Esophagus muscularis mucosa (tissue), 4 donors: ENCODE measurements at regions not wholly inside any gene's neighbourhood (a gene's known extent, or its start where the extent isn't known, plus 50 kb on each side); places are given as distances from the start of the nearest gene placed in this dataset.

Experiments
- DNase-seq: peaks from one replicate; pipeline ENCODE4 v3.0.0-alpha.2; 2017; ENCODE audit errors: extremely low spot score
- H3K27ac ChIP-seq, 4 donors: fragments of 200-600 bp; sonication (generic); replicated peaks in 1 of 4; 1 replicate in 3 of 4; 2 replicates in 1 of 4; pipeline ENCODE4 v1.5.1; 2016 to 2019; ENCODE audit warnings: mild to moderate bottlenecking in 1 of 4
- H3K27me3 ChIP-seq, 4 donors: fragments of 200-600 bp; sonication (generic); one replicate each; pipeline versions ENCODE4 v1.5.1 to v1.6.0; 2016 to 2019
- H3K36me3 ChIP-seq, 4 donors: fragments of 200-600 bp; sonication (generic); one replicate each; pipeline ENCODE4 v1.5.1; 2016 to 2019
- H3K4me1 ChIP-seq, 4 donors: fragments of 200-600 bp; sonication (generic); one replicate each; pipeline ENCODE4 v1.5.1; 2016 to 2019
- H3K4me3 ChIP-seq, 4 donors: fragments of 200-600 bp; sonication (generic); 1 replicate in 2 of 4; 2 replicates in 2 of 4; pipeline ENCODE4 v1.5.1; 2016 to 2019; ENCODE audit warnings: mild to moderate bottlenecking in 4 of 4, moderate library complexity in 1 of 4
- H3K9me3 ChIP-seq, 4 donors: fragments of 200-600 bp; sonication (generic); 1 replicate in 3 of 4; 2 replicates in 1 of 4; pipeline ENCODE4 v1.5.1; 2016 to 2019
- CTCF ChIP-seq, 3 experiments: fragments of 200-600 bp in 2 of 3; fragments of 450-650 bp in 1 of 3; sonication (generic) in 2 of 3; IDR thresholded peaks; one replicate each; pipeline ENCODE4 v1.5.1; 2017 to 2019; ENCODE audit warnings: antibody characterized with exemption in 3 of 3, mild to moderate bottlenecking in 2 of 3, moderate library complexity in 1 of 3
- EP300 ChIP-seq: sonication (generic); formaldehyde crosslinking; IDR thresholded peaks from one replicate; pipeline ENCODE4 v1.6.1; 2017; ENCODE audit warnings: antibody characterized with exemption
- POLR2A ChIP-seq: fragments of 450-650 bp; IDR thresholded peaks from one replicate; pipeline ENCODE4 v1.6.1; 2017; ENCODE audit warnings: antibody characterized with exemption, moderate library complexity, mild to moderate bottlenecking, low read depth
- POLR2AphosphoS5 ChIP-seq, 2 donors: sonication (generic); formaldehyde crosslinking; IDR thresholded peaks; one replicate each; pipeline ENCODE4 v1.6.1; 2017; ENCODE audit warnings: antibody characterized with exemption in 2 of 2
- WGBS: methylation state at CpG from one replicate; pipeline ENCODE4 v1.1.5; 2018; 5-methylcytosine and 5-hydroxymethylcytosine counted together
- intact Hi-C: fragments of 100-400 bp; cut with DNase I; formaldehyde crosslinking; loops from one replicate; pipeline ENCODE4 v1.15.1; 2023

- H3K9me3 ChIP-seq: no peaks in the 10 kb centered on the region
- no peaks in the 10 kb centered on the region for H3K4me1 ChIP-seq
- intact Hi-C loops: no loop called here
- H3K27ac ChIP-seq: no peak overlapping the region
- no peak overlapping the region for H3K4me3 ChIP-seq
- TF ChIP-seq POLR2AphosphoS5 (IDR thresholded peaks at IDR 0.05) (no peak), EP300 (no peak), POLR2A (no peak), CTCF (IDR thresholded peaks at IDR 0.05) (no peak)
- no peaks in the 10 kb centered on the region for H3K36me3 ChIP-seq
- no peaks in the 10 kb centered on the region for H3K27me3 ChIP-seq
- DNase-seq: no peak
- WGBS: 90% methylated on average over 3 of the region's 3 CpGs
Observed at GRCh38 chr2:186263673-186264250, 222.3 kb upstream of the ZC3H15 start.

- no peaks in the 10 kb centered on the region for H3K36me3 ChIP-seq
- WGBS: 98% methylated on average over 2 of the region's 2 CpGs
- no peak overlapping the region for H3K27ac ChIP-seq
- no peaks in the 10 kb centered on the region for H3K4me1 ChIP-seq
- intact Hi-C loops: no loop called here
- H3K4me3 ChIP-seq: no peak overlapping the region
- no peak for DNase-seq
- TF ChIP-seq POLR2AphosphoS5 (IDR thresholded peaks at IDR 0.05): no peak
- no peak for TF ChIP-seq POLR2A
- no peak for TF ChIP-seq CTCF (IDR thresholded peaks at IDR 0.05)
- no peak for TF ChIP-seq EP300
- no peaks in the 10 kb centered on the region for H3K27me3 ChIP-seq
- peaks cover 0 to 6% (median 2%) of the 10 kb centered on the region in 4 donors for H3K9me3 ChIP-seq
Observed at GRCh38 chr2:186269536-186269935, 216.5 kb upstream of the ZC3H15 start.

GRCh38 chr2:186273953-186274352 lies 212.1 kb upstream of the ZC3H15 start:
- H3K27me3 ChIP-seq: no peaks in the 10 kb centered on the region
- TF ChIP-seq POLR2AphosphoS5 (IDR thresholded peaks at IDR 0.05) (no peak), POLR2A (no peak), EP300 (no peak), CTCF (IDR thresholded peaks at IDR 0.05) (no peak)
- intact Hi-C loops: no loop called here
- H3K9me3 ChIP-seq: peaks cover 0 to 6% (median 2%) of the 10 kb centered on the region in 4 donors
- no peak overlapping the region for H3K27ac ChIP-seq
- no peak overlapping the region for H3K4me3 ChIP-seq
- no peak for DNase-seq
- no peaks in the 10 kb centered on the region for H3K36me3 ChIP-seq
- no peaks in the 10 kb centered on the region for H3K4me1 ChIP-seq

- Histone ChIP-seq H3K27me3 (no peaks in the 10 kb centered on the region), H3K36me3 (no peaks in the 10 kb centered on the region), H3K27ac (no peak overlapping the region), H3K4me3 (no peak overlapping the region), H3K4me1 (no peaks in the 10 kb centered on the region), H3K9me3 (peaks cover 0 to 6% (median 2%) of the 10 kb centered on the region in 4 donors)
- intact Hi-C loops: no loop called here
- no peak for DNase-seq
- WGBS: 54% methylated on average over 6 of the region's 6 CpGs
- TF ChIP-seq CTCF (IDR thresholded peaks at IDR 0.05) (no peak), POLR2A (no peak), EP300 (no peak), POLR2AphosphoS5 (IDR thresholded peaks at IDR 0.05) (no peak)
Observed at GRCh38 chr2:186274936-186275575, 211.0 kb upstream of the ZC3H15 start.

- no peaks in the 10 kb centered on the region for H3K27me3 ChIP-seq
- H3K4me1 ChIP-seq: no peaks in the 10 kb centered on the region
- peaks cover 0 to 6% (median 2%) of the 10 kb centered on the region in 4 donors for H3K9me3 ChIP-seq
- no peak for DNase-seq
- no peaks in the 10 kb centered on the region for H3K36me3 ChIP-seq
- no peak overlapping the region for H3K27ac ChIP-seq
- TF ChIP-seq CTCF (IDR thresholded peaks at IDR 0.05) (no peak), EP300 (no peak), POLR2A (no peak), POLR2AphosphoS5 (IDR thresholded peaks at IDR 0.05) (no peak)
- intact Hi-C loops: no loop called here
- WGBS: 86% methylated on average over 2 of the region's 2 CpGs
- no peak overlapping the region for H3K4me3 ChIP-seq
Observed at GRCh38 chr2:186276909-186277308, 209.2 kb upstream of the ZC3H15 start.
